GM19193 (cell line): ENCODE measurements at regions not wholly inside any gene's neighbourhood (a gene's known extent, or its start where the extent isn't known, plus 50 kb on each side); places are given as distances from the start of the nearest gene placed in this dataset.

Experiments used
- POLR2A ChIP-seq: IDR thresholded peaks from 4 replicates; pipeline ENCODE4 v1.6.1; 2011; ENCODE audit not compliant: insufficient read depth, insufficient read length; ENCODE audit errors: extremely low read depth

DNA sequence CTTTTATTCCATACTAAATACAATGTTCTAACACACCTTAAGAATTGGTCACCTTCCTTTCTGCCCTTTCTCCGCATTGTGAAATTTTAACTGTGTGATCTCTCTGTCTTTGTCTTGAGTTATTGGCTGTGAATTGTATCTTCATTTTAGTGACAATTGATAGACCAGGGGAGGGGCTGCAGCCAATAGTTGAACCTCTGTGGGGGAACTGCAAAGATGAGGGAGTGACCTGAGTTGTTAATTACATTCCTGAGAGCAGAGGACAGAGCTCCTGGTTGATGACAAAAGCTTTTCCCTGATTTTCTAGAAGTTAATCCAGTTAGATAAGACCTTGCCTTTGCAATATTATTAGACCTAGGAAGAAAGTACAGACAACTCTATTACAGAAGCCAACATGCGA lies 1535.7 kb downstream of the BRINP3 start:
- no peak for TF ChIP-seq POLR2A

GRCh38 chr1:188949701-188950100 lies 1528.0 kb downstream of the BRINP3 start:
- no peak for TF ChIP-seq POLR2A

GRCh38 chr1:188958461-188959115 lies 1519.1 kb downstream of the BRINP3 start:
- TF ChIP-seq POLR2A: no peak

GRCh38 chr1:188986745-188987417 lies 1490.8 kb downstream of the BRINP3 start:
- no peak for TF ChIP-seq POLR2A

DNA sequence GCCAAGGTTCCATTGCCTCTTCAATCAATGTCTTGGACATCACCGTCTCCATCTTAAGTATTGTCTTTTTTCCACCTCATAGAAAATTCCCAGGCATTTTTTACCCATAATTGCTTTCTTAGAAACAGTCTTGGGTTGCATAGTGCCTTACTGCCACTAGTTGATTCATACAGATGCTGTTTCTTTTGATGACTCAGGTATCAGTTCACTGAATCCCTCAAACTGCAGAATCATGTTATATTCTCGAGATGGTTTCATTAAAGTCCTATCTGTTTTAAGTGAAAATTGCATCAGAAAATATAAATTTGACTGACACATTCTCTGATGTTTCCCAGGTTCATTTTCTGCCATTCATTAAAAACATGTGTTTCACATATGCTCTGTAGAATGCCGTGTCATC lies 1489.1 kb downstream of the BRINP3 start:
- TF ChIP-seq POLR2A: no peak

DNA sequence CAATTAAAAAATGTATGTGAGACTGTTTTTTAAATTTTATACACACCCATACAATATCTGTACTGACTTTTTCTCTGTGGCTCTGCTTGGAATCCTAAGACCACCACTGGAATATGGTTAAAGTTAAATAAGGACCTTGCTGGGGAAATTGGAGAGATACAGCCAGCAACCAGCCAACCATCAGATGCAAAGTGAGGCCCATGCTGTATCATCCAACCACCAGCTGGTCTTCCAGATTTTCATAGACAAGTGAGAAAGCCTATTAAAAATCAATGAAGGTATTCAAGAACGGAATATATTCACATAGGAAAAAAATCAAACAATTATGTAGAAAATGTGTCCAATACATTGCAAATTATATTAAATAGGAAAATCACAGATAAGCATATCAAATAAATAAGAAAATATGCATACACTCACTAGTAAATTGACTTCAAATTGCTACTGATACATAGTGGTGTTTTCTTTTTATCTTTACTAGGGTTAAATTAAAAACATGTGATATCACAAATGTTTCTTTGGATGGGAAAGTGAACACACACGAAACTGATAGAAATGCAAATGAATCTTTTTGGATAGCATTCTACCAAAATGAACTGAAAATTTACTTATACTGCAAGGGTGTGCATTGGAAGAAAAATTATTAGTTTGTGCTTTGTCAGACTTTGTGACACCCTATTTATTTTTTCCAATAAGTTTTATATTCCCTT lies 1486.3 kb downstream of the BRINP3 start:
- TF ChIP-seq POLR2A: no peak

DNA sequence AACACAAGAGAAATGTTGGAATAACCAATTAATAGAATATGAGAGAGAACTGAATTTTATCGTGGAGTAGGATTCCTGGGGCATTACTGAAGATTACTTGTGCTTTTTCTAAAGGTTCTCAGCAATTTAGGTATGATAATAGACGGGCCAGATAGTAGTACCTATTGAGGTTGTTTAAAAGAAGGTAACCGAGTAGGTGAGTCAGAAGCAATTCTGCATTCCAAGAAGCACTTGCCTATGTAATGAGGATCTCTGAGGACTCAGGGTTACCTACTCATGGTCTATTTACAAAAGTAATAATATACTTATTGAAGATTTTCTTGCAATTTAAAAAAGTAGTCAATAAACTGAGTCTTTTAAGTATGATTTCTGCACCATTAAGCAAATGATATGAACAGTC lies 1469.8 kb downstream of the BRINP3 start:
- no peak for TF ChIP-seq POLR2A

- TF ChIP-seq POLR2A: no peak
Observed at GRCh38 chr1:189021577-189021976, 1456.1 kb downstream of the BRINP3 start.

DNA sequence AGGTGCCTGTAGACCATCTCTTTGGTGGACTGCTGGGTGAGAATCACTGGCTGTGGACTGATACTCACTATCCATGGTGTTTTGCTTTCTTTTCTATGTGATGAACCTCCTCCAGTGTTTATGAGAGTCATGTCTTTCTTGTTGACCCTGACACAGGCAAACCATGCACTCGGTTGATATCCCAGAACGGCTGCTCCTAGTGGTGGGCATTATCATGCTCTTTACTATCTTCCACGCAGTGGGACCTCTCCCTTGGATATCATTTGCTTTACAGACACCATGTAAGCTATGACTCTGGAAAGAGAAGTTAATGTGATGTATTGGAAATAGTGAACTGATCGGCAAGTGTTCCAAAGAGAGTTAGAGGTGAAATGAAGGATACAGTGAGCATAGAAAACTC lies 1455.6 kb downstream of the BRINP3 start:
- no peak for TF ChIP-seq POLR2A

DNA sequence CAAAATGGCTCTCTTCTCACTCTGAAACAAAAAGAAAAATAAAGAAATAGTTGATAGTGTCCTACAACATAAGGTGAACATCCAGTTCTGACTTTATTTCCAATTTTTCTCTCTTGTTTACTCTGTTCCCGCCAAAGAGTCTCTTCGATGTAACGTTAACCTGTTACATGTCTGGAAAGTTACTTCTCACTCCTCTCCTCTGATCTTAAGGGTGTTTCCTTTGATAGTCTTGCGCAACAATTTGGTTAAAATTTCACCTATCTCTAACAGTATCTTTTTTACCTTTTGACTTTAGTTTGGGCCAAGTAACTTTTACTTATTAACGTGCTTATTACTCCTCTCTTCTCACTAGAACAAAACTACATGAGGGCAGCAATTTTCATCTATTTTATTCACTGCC lies 1450.2 kb downstream of the BRINP3 start:
- no peak for TF ChIP-seq POLR2A

GRCh38 chr1:189033169-189033568 lies 1444.5 kb downstream of the BRINP3 start:
- no peak for TF ChIP-seq POLR2A

- TF ChIP-seq POLR2A: no peak
Observed at GRCh38 chr1:189036628-189037027, 1441.0 kb downstream of the BRINP3 start.

DNA sequence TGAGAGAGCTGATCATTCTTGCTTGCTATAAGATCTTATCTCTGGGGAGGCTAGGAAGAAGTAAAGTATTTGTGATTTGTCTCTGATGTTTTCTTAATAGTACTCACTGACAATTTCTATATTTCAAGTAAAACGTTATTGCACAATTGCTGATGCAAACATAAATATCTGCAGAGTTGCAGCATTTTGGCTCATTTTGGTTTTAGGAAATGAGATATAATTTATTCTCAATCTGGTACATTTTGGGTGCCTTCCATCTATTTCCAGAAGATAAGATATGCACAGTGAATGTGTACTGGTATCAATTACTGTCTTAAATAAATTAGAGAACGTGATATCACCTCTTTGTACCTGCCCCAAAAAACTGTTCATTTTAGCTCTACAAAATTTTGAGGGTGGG lies 1431.5 kb downstream of the BRINP3 start:
- TF ChIP-seq POLR2A: no peak

GRCh38 chr1:189084811-189085210 lies 1392.9 kb downstream of the BRINP3 start:
- TF ChIP-seq POLR2A: no peak

DNA sequence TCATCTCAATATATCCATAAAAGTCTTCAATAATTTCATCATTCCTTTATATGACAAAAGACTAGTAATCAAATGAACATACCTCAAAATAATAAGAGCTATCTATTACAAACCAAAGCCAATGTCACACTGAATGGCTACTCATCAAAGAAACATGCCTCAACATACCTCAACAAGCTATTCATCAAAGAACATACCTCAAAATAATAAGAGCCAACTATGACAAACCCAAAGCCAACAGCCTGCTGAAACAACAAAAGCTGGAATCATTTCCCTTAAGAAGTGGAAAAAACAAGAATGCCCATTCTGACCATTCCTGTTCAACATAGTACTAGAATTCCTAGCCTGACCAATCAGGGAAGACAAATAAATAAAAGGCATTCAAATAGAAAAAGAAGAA lies 1373.7 kb downstream of the BRINP3 start:
- no peak for TF ChIP-seq POLR2A
